SJSA1 (cell line): ENCODE measurements at regions not wholly inside any gene's neighbourhood (a gene's known extent, or its start where the extent isn't known, plus 50 kb on each side); places are given as distances from the start of the nearest gene placed in this dataset.

ENCODE experiments used
- DNase-seq, 2 experiments: peaks; one replicate each; pipeline ENCODE4 v3.0.0-alpha.2; 2015 to 2020; ENCODE audit warnings: low spot score in 2 of 2, low read depth in 1 of 2
- H3K27ac ChIP-seq: fragments of 250-450 bp; sonication (Bioruptor Pico); 2 replicates; pipeline ENCODE4 v1.5.1; 2020; ENCODE audit warnings: mild to moderate bottlenecking, moderate library complexity
- H3K27me3 ChIP-seq: fragments of 250-450 bp; sonication (Bioruptor Pico); replicated peaks from 2 replicates; pipeline ENCODE4 v1.5.1; 2020; ENCODE audit warnings: mild to moderate bottlenecking, moderate library complexity
- H3K36me3 ChIP-seq: fragments of 250-450 bp; sonication (Bioruptor Pico); 2 replicates; pipeline ENCODE4 v1.5.1; 2020; ENCODE audit warnings: mild to moderate bottlenecking
- H3K4me1 ChIP-seq: fragments of 250-450 bp; sonication (Bioruptor Pico); replicated peaks from 2 replicates; pipeline ENCODE4 v1.6.1; 2021; ENCODE audit warnings: mild to moderate bottlenecking
- H3K4me3 ChIP-seq: fragments of 250-450 bp; sonication (Bioruptor Pico); 2 replicates; pipeline ENCODE4 v1.5.1; 2020; ENCODE audit warnings: mild to moderate bottlenecking
- H3K9me3 ChIP-seq: fragments of 250-450 bp; sonication (Bioruptor Pico); replicated peaks from 2 replicates; pipeline ENCODE4 v1.5.1; 2020; ENCODE audit warnings: mild to moderate bottlenecking

DNA sequence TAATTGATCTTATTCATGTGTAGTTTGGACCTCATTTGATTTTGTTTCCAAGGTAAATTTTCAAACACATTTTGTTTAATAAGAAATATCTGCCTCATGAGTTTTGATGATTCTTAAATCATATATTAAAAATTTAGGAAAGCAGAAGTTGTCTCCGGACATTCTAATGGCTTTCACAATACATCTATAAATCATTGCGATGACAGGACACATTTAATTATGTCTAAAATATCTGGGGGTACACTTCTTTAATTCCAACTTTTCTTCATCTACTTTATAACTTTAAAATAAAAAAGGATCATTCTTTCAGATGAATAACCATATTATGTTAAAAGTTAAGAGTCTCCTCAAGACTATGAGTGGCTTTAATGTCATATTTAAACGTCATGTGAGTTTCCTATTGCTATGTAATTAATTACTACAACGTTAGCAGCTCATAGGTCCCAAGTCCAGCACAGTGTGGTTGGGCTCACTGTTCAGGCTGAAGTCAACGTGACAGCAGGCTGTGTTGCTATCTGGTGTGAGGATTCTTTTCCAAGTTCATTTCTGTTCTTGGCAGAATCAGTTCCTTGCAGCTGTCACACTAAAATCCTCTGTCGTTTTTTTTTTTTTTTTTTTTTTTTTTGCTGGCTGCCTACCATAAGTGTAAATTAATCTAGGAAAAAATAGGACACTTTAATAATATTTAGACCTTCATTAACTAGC, 893.5 kb downstream of the LTN1 start:
- H3K36me3 ChIP-seq = no peaks in the 10 kb centered on the region
- H3K27ac ChIP-seq = no peak overlapping the region
- H3K4me1 ChIP-seq = no peaks in the 10 kb centered on the region
- H3K27me3 ChIP-seq = no peaks in the 10 kb centered on the region
- no peaks in the 10 kb centered on the region; the same call in 1 of the 2 replicates for H3K9me3 ChIP-seq
- DNase-seq = no peak
- H3K4me3 ChIP-seq = no peak overlapping the region

DNA sequence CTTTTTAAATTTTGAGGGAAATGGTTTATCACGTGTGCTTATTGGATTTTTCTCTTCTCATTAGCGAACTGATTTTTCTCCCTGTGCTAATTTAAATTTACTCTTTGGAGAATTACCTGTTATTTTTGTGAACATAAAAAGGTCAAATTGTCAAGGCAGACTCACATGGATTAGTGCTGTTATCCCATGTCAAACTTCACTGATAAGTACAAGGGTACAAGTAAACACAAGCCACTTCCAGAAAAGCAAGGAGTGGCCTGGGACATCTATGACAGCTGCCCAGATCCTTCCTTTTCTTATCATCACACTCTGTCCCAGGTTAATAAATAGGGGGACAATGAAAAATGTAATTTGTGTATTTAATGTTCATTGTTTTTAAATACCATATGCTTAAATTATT, 901.2 kb downstream of the LTN1 start:
- H3K4me3 ChIP-seq = no peak overlapping the region
- no peaks in the 10 kb centered on the region for H3K27me3 ChIP-seq
- H3K27ac ChIP-seq = no peak overlapping the region
- no peak for DNase-seq
- no peaks in the 10 kb centered on the region for H3K36me3 ChIP-seq
- H3K4me1 ChIP-seq = no peaks in the 10 kb centered on the region
- no peaks in the 10 kb centered on the region for H3K9me3 ChIP-seq

DNA sequence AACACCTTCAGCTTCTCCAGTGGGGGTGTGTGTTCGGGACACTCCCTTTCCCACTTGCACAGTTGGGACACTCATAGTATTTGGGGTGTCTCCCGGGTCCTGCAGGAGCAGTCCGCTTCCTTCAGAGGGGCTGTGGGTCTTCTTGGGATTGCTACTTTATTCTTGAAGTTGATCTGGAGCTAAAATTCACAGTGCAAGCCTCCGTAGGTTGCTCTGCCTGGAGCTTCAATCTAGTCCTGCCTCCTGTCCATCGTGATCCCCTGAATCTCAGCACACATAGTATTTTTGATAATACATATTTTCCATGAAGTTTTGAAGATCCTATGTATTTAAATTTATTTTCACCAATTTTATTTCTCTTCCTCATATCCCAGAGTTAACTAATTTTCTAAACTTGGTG, 902.1 kb downstream of the LTN1 start:
- Histone ChIP-seq H3K4me1 (no peaks in the 10 kb centered on the region), H3K27me3 (no peaks in the 10 kb centered on the region), H3K27ac (no peak overlapping the region), H3K4me3 (no peak overlapping the region), H3K36me3 (no peaks in the 10 kb centered on the region), H3K9me3 (no peaks in the 10 kb centered on the region)
- DNase-seq = no peak

DNA sequence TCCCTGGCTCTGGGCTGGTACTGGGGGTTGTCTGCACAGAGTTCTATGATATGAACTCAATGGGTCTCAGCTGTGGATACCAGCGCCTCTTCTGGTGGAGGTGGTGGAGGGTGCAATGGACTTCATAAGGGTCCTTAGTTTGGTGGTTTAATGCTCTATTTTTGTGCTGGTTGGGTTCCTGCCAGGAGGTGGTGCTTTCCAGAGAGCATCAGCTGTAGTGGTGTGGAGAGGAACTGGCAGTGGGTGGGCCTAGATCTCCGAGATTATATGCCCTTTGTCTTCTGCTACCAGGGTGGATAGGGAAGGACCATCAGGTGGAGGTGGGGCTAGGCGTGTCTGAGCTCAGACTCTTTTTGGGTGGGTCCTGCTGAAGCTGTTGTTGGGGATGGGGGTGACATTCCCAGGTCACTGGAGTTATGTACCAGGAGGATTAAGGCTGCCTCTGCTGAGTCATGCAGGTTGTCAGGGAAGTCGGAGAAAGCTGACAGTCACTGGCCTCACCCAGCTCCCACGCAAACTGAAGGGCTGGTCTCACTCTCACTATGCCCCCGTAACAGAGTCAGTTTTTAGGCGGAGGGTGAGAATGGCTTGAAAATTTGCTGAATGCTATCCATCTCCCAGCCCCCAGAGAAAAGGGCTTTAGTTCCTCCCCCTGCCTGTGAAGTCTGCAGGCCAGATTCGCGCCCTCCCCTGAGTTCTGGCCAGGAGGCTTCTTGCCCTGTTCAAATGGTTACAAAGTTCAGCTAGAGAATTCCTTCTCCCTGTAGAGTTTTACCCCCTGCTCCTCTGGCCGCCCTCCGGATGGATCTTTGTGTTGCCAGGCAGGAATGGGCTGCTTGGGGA, 902.9 kb downstream of the LTN1 start:
- no peaks in the 10 kb centered on the region for H3K36me3 ChIP-seq
- H3K27ac ChIP-seq = no peak overlapping the region
- no peak overlapping the region for H3K4me3 ChIP-seq
- H3K9me3 ChIP-seq = no peaks in the 10 kb centered on the region
- no peaks in the 10 kb centered on the region for H3K27me3 ChIP-seq
- H3K4me1 ChIP-seq = no peaks in the 10 kb centered on the region
- DNase-seq = no peak

DNA sequence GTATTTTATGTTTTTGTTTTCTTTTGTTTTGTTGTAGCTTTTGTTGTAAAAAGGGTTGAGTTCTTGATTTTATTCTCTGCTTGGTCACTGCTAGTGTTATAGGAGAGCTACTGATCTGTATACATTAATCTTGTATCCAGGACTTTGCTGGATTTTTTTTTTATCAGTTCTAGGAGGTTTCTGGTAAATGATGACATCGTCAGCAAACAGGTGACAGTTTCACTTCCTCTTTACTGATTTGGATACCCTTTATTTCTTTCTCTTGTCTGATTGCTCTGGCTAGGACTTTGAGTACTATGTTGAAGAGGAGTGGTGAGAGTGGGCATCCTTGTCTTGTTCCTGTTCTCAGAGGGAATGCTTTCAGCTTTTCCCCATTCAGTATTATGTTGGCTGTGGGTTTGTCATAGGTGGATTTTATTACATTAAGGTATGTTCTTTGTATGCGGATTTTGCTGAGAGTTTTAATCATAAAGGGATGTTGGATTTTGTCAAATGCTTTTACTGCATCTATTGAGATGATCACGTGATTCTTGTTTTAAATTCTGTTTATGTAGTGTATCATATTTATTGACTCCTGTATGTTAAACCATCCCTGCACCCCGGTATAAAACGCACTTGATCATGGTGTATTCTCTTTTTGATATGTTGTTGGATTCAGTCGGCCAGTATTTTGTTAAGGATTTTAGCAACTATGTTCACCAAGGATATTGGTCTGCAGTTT, 905.7 kb downstream of the LTN1 start:
- Histone ChIP-seq H3K36me3 (no peaks in the 10 kb centered on the region), H3K27me3 (no peaks in the 10 kb centered on the region), H3K9me3 (no peaks in the 10 kb centered on the region), H3K4me1 (no peaks in the 10 kb centered on the region), H3K4me3 (no peak overlapping the region), H3K27ac (no peak overlapping the region)
- no peak for DNase-seq

DNA sequence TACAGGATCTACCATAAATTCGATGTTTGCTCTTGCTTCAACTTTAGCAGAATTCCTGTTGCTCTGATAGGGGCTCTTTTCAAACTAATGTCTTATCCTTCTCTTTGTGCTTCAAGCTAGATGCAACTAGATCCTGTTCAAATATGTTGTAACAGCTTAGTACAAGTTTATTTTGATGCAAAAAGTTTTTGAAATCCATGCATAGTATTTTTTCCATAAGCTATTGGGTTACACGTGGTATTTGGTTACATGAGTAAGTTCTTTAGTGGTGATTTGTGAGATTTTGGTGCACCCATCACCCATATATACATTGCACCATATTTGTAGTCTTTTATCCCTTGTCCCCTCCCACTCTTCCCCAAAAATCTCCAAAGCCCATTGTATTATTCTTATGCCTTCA, 907.7 kb downstream of the LTN1 start:
- no peak for DNase-seq
- Histone ChIP-seq H3K9me3 (no peaks in the 10 kb centered on the region), H3K4me1 (no peaks in the 10 kb centered on the region), H3K27ac (no peak overlapping the region), H3K36me3 (no peaks in the 10 kb centered on the region), H3K27me3 (no peaks in the 10 kb centered on the region), H3K4me3 (no peak overlapping the region)

DNA sequence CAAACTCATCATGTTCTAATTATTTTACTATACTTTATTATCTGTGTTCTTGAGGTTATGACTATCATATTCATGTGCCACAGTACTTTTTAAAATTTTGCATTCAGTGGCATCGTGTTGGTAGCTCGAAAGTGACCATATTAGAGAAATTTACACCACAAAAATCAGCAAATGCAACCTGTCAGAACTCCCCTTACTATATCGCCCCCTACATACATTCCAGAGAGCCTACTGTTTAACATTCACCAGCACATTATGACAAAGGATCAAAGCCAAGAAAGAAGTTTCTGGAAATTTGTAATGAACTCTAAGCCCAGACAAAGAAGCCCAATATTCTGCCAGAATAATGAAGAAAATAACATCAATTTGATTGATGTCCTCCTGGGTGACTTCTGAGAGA, 909.3 kb downstream of the LTN1 start:
- Histone ChIP-seq H3K4me3 (no peak overlapping the region), H3K4me1 (no peaks in the 10 kb centered on the region), H3K27ac (no peak overlapping the region), H3K27me3 (no peaks in the 10 kb centered on the region), H3K36me3 (no peaks in the 10 kb centered on the region), H3K9me3 (no peaks in the 10 kb centered on the region)
- DNase-seq = no peak

DNA sequence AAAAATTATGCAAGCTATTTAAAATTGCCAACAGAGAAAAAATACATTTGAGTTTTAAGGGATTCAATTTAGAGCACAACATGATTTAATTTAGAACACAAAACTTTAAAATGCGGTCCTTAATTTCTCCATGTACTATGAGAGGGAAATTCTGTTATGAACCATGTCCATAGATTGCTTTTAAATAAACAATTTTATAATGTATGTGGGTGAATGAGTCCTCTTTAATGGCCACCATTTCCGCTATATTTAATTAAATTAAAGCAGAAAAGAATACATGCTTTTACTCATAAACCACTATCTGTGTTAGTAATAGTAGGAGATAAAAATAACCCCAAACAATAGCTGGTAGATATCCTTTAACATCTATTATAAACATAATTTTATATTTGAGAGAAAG, 914.6 kb downstream of the LTN1 start:
- DNase-seq = no peak
- Histone ChIP-seq H3K4me3 (no peak overlapping the region), H3K9me3 (no peaks in the 10 kb centered on the region), H3K27me3 (no peaks in the 10 kb centered on the region), H3K36me3 (no peaks in the 10 kb centered on the region), H3K27ac (no peak overlapping the region), H3K4me1 (no peaks in the 10 kb centered on the region)

DNA sequence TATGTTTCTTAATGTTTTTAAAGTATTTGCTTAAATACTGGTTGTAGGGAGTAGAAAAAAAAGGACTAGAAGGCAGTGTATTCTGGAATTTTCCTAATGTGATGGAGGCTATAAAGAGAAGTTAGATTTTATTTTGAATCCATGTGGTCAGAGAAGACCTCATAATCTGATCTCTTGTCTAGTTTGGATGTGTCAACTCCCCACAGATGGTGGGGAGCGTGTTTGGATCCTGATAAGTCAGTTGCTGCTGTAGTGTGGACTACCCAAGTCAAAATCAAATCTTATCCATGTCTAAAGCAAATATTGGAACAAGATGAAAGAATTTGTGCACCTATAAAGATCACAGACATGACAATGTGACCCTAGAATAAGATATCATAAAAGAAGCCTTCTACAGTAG, 918.0 kb downstream of the LTN1 start:
- no peaks in the 10 kb centered on the region for H3K4me1 ChIP-seq
- no peaks in the 10 kb centered on the region for H3K27me3 ChIP-seq
- H3K9me3 ChIP-seq = no peaks in the 10 kb centered on the region
- no peak for DNase-seq
- H3K36me3 ChIP-seq = no peaks in the 10 kb centered on the region
- no peak overlapping the region for H3K27ac ChIP-seq
- H3K4me3 ChIP-seq = no peak overlapping the region

DNA sequence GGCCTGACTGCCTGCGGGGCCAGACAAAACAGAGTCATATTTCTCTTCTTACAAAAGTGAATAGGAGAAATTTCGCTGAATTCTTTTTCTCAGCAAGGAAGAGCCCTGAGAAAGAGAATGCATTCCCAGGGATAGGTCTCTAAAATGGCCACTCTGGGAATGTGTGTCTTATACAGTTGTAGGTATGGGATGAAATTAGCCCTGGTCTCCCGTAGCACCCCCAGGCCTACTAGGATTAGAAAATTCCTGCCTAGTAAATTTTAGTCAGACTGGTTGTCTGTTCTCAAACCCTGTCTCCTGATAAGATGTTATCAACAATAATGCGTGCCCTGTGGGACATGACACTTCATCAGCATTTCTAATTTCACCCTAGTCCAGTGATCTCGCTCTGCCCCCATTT, 920.1 kb downstream of the LTN1 start:
- no peak overlapping the region for H3K4me3 ChIP-seq
- DNase-seq = no peak
- H3K27ac ChIP-seq = no peak overlapping the region
- H3K27me3 ChIP-seq = no peaks in the 10 kb centered on the region
- no peaks in the 10 kb centered on the region for H3K36me3 ChIP-seq
- H3K4me1 ChIP-seq = no peaks in the 10 kb centered on the region
- no peaks in the 10 kb centered on the region for H3K9me3 ChIP-seq

DNA sequence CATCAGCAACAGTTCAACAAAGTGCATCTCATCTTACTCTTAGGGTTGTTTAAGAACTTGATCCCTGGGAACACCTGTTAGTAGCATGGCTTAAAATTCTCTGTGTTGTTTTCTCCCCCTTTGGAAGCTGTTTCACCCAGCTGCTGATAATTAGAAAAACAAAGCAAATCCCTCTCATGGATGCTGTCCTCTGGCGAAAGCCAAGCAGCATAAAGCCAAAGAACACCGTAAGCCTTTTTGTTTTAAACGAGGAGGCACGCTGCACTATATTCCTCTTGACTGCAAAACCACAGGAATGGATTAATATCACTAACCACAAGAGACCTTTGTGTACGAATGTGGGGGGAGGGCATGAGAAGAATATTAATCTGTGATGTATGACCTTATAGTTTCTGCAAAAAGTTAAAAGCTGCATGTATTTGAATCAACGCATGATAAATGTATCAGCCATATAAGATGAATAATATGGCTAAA, 923.2 kb downstream of the LTN1 start:
- no peak for DNase-seq
- H3K27me3 ChIP-seq = no peaks in the 10 kb centered on the region
- no peaks in the 10 kb centered on the region for H3K4me1 ChIP-seq
- no peaks in the 10 kb centered on the region for H3K36me3 ChIP-seq
- H3K27ac ChIP-seq = no peak overlapping the region
- H3K9me3 ChIP-seq = no peaks in the 10 kb centered on the region
- H3K4me3 ChIP-seq = no peak overlapping the region

DNA sequence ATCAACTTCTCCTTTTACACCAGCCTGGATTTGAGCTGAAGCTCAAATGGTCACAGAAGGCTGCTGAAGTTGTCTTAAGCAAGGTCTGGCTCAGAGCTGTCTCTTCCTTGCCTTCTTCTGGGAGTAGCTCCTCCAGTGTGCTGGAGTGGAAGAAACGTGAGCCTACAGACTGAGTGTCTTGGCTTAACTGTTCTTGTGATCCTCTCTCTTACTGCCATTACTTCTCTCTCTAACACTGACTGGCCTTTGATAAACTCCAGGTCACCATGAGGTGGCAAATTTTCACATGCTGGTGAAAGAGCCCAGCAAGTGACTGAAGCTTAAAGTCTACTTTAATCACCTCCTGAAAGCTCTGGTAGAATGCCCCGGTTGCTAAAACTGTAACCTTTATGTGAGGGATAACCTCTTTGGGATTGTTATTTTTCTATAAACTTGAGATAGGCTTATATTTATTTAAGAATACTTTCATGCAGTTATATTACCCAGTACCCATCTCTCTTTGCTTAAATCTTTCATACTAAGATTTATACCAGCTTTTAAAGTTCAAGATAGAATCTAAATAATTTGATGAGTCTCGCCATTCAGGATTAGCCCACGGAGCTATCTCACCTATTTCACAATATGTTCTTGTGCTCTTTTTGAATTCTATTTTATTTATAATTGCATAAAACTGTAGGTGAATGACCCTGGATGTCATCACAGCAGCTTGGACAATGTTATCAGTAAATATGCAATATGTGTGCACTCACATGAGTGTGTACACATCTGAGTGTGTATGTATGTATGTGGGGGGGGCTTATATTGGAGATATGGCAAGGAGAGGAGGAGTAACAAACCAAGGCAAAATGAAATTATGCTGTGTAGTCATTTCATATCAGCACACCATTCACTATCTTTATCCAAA, 924.0 kb downstream of the LTN1 start:
- no peak for DNase-seq
- Histone ChIP-seq H3K9me3 (no peaks in the 10 kb centered on the region), H3K27me3 (no peaks in the 10 kb centered on the region), H3K27ac (no peak overlapping the region), H3K4me3 (no peak overlapping the region), H3K4me1 (no peaks in the 10 kb centered on the region), H3K36me3 (no peaks in the 10 kb centered on the region)

DNA sequence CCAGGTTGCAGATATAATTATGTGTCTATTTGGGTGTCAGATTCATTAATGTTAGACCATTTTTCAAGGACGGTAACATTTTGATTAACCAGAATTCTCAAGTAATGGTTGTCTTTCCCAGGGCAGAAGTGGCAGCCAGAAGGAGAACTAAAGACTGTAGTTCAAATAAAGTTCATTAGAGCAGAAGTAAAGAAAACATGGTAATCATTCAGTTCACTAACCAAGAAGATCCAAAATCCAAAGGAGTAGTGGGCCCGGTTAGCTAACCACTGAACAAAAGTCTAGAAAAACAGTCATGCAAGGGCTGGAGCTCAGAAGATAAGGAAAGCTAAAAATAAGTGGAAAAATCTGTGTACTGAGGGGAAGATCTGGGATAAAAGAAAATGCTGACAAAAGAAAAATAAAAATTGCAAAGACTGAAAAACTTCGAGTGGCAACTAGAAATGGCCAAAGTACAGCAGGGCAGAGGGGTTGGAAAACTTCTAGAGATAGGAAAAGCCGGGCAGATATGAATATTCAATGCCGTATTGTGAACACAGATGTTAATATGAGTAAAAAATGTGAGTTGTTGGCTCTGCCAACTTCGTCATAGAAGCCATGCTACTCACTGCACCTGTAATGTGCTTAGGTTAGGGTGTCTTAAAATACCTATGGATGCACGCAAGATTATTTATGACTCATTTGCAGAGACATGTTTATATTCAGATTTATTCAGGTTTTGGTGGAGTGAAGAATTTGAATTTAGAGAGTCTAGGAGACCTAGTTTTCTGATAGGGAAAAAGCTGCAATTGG, 925.9 kb downstream of the LTN1 start:
- no peaks in the 10 kb centered on the region for H3K4me1 ChIP-seq
- DNase-seq = no peak
- H3K9me3 ChIP-seq = no peaks in the 10 kb centered on the region

More for the DNA sequence above, 925.9 kb downstream of the LTN1 start:
- Histone ChIP-seq H3K27ac (no peak overlapping the region), H3K36me3 (no peaks in the 10 kb centered on the region), H3K4me3 (no peak overlapping the region), H3K27me3 (no peaks in the 10 kb centered on the region)
